ENCODE measurements at regions not wholly inside any gene's neighbourhood (a gene's known extent, or its start where the extent isn't known, plus 50 kb on each side); places are given as distances from the start of the nearest gene placed in this dataset.

DNA sequence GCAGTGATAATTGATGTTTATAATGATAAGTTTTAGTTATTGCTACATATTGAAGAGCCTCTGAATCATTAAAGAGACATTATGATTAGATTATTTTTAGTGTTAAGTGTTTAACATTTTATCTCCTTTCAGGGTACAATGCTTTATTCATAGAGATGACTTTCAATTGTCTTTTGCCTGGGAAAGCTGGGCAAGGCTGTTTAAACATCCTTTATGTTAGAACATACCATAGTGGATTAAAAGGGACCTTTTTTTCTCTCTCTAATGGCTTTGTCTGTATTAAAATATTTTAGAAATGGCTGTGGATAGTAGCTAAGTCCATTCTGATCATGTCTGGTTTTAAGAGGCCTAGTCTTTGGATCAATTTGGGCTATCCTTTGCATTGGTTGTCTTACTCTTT is 427.5 kb upstream of the MIS18BP1 start:
- no peak for DNase-seq (ENCODE audit: low spot score)
- in situ Hi-C loops (cut with MboI; ENCODE audit: low pct_unique_long_range_greater_than_20kb, low sequenced_read_pairs, unreplicated experiment), result no loop called here
- TF ChIP-seq, protein P1, sequence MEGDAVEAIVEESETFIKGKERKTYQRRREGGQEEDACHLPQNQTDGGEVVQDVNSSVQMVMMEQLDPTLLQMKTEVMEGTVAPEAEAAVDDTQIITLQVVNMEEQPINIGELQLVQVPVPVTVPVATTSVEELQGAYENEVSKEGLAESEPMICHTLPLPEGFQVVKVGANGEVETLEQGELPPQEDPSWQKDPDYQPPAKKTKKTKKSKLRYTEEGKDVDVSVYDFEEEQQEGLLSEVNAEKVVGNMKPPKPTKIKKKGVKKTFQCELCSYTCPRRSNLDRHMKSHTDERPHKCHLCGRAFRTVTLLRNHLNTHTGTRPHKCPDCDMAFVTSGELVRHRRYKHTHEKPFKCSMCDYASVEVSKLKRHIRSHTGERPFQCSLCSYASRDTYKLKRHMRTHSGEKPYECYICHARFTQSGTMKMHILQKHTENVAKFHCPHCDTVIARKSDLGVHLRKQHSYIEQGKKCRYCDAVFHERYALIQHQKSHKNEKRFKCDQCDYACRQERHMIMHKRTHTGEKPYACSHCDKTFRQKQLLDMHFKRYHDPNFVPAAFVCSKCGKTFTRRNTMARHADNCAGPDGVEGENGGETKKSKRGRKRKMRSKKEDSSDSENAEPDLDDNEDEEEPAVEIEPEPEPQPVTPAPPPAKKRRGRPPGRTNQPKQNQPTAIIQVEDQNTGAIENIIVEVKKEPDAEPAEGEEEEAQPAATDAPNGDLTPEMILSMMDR (IDR thresholded peaks at IDR 0.05; ENCODE audit: extremely low read depth, insufficient read depth, missing control alignments), result no peak

DNA sequence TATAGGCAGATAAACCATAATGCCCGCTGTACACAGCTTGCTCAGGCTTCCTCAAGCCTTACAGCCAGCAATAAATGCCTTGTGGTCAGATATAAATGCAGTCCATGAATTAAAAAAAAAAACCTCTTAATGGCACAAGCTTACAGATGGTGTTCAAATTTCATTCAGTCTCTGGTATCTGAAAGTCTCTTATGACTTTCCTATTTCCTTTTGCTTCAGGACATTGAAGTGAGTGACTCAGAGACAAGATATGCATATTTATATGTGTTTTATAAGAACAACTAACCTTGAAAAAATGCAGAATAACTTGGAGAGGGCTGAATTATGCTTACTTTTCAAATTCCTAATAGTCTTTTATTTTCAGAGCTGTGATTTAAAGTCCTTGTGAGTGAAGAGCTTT is 426.9 kb upstream of the MIS18BP1 start:
- no peak for DNase-seq (ENCODE audit: low spot score)
- TF ChIP-seq, protein P1 (IDR thresholded peaks at IDR 0.05; ENCODE audit: extremely low read depth, insufficient read depth, missing control alignments), result no peak
- in situ Hi-C loops (cut with MboI; ENCODE audit: low pct_unique_long_range_greater_than_20kb, low sequenced_read_pairs, unreplicated experiment), result no loop called here

DNA sequence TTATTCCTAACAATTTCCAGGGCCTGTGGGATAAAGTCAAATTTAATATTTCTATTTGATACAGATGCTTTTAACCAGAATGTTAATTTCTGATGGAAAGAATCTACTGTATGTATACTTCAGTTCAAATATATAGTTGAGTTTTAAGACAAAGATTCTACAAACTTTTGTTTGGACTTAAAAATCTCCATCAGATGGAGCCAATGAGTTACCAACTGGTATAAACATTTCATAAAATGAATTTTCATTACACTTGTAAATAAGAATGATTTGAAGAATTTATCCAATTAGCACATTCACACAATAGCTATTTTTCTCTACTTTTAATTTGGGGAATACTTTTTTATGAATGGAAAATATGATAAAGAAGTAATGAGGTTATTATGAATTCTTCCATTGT is 425.2 kb upstream of the MIS18BP1 start:
- TF ChIP-seq, protein P1 (IDR thresholded peaks at IDR 0.05; ENCODE audit: extremely low read depth, insufficient read depth, missing control alignments), result no peak
- in situ Hi-C loops (cut with MboI; ENCODE audit: low pct_unique_long_range_greater_than_20kb, low sequenced_read_pairs, unreplicated experiment), result no loop called here
- DNase-seq (ENCODE audit: low spot score), result no peak

DNA sequence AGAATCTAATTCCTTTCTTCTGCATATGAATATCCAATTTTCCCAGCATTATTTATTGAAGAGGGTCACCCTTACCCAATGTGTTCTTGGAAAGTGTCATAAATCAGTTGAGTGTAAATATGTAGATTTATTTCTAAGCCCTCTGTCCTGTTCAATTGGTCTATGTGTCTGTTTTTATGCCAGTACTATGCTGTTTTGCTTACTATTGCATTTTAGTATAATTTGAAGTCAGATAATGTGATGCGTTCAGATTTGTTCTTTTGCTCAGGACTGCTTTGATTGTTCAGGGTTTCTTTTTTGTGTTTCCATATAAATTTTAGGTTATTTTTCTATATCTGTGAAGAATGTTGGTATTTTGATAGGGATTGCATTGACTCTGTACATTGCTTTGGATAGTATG is 420.4 kb upstream of the MIS18BP1 start:
- in situ Hi-C loops (cut with MboI; ENCODE audit: low pct_unique_long_range_greater_than_20kb, low sequenced_read_pairs, unreplicated experiment), result no loop called here
- no peak for DNase-seq (ENCODE audit: low spot score)
- TF ChIP-seq, protein P1 (IDR thresholded peaks at IDR 0.05; ENCODE audit: extremely low read depth, insufficient read depth, missing control alignments), result no peak

DNA sequence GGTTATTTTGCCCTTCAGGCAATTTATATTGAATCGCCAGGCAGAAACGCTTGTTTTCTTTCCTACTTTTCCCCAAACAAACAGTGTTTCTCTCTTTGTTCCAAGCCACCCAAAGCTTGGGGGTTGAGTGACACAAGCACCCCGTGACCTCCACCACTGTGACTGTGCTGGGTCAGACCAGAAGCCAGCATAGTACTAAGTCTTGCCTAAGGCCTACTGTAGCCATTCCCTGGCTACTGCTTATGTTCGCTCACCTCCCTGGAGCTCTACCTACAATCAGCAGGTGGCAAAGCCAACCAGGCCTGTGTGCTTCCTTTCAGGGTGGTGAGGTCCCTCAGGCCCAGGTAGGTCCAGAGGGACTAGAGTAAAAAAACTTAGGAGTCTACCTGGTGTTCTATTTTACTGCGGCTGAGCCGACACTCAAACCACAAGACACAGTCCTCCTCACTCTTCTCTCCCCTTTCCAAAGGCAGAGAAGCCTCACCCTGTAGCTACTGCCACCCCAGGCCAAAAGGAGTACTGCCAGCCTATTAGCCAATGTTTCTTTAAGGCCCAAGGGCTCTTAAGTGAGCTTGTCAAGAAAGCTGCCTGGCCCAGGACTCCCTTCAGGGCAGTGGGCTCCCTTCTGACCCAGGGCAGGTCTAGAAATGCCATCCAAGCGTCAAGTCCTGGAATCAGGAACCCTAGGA is 411.8 kb upstream of the MIS18BP1 start:
- TF ChIP-seq, protein P1 (IDR thresholded peaks at IDR 0.05; ENCODE audit: extremely low read depth, insufficient read depth, missing control alignments), result no peak
- in situ Hi-C loops (cut with MboI; ENCODE audit: low pct_unique_long_range_greater_than_20kb, low sequenced_read_pairs, unreplicated experiment), result no loop called here

DNA sequence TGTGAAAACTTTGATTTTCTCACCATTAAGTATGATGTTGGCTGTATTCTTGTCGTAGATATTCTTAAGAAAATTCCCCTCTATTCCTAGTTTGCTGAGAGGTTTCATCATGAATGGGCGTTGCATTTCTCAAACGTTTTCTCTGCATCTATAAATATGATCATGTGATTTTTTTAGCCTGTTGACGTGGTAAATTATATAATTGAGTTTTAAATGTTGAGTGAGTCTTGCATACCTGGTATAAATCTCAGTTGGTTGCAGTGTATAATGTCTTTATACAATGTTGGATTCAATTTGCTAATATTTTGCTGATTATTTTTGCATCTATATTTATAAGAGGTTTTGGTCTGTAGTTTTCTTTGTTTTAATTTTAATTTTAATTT is 405.9 kb upstream of the MIS18BP1 start:
- TF ChIP-seq, protein P1 (IDR thresholded peaks at IDR 0.05; ENCODE audit: extremely low read depth, insufficient read depth, missing control alignments), result no peak
- in situ Hi-C loops (cut with MboI; ENCODE audit: low pct_unique_long_range_greater_than_20kb, low sequenced_read_pairs, unreplicated experiment), result no loop called here
- DNase-seq (ENCODE audit: low spot score), result no peak

More for the DNA sequence above, 411.8 kb upstream of the MIS18BP1 start:
- no peak for DNase-seq (ENCODE audit: low spot score)
